Uterus (tissue), 3 donors: ENCODE measurements at regions not wholly inside any gene's neighbourhood (a gene's known extent, or its start where the extent isn't known, plus 50 kb on each side); places are given as distances from the start of the nearest gene placed in this dataset.
"Not testable (repeated sequence)": the region's sequence is repeated elsewhere in the genome, so short reads cannot be mapped to it uniquely, and the experiment has no call there.

ENCODE experiments used
- DNase-seq, 2 donors: peaks; one replicate each; pipeline ENCODE4 v3.0.0-alpha.2; 2019 to 2020
- H3K27ac ChIP-seq, 2 donors: fragments of 200-600 bp; sonication (generic); 1 replicate in 1 of 2; 2 replicates in 1 of 2; pipeline ENCODE4 v1.5.1; 2016 to 2018
- H3K27me3 ChIP-seq, 2 donors: fragments of 200-600 bp; sonication (generic); one replicate each; pipeline ENCODE4 v1.5.1; 2018 to 2019; ENCODE audit warnings: control low read depth in 1 of 2
- H3K36me3 ChIP-seq, 2 donors: fragments of 200-600 bp; sonication (generic); one replicate each; pipeline ENCODE4 v1.5.1; 2019; ENCODE audit warnings: control low read depth in 1 of 2
- H3K4me1 ChIP-seq, 2 donors: fragments of 200-600 bp; sonication (generic); one replicate each; pipeline ENCODE4 v1.5.1; 2018 to 2019; ENCODE audit warnings: control low read depth in 1 of 2
- H3K4me3 ChIP-seq, 2 donors: fragments of 200-600 bp; sonication (generic); 1 replicate in 1 of 2; 2 replicates in 1 of 2; pipeline ENCODE4 v1.5.1; 2018 to 2019; ENCODE audit warnings: mild to moderate bottlenecking in 1 of 2
- H3K9me3 ChIP-seq, 2 donors: fragments of 200-600 bp; sonication (generic); one replicate each; pipeline ENCODE4 v1.5.1; 2019; ENCODE audit warnings: control low read depth in 1 of 2
- POLR2A ChIP-seq, 2 donors: fragments of 450-650 bp; IDR thresholded peaks; one replicate each; pipeline ENCODE4 v1.6.1; 2016; ENCODE audit warnings: antibody characterized with exemption in 2 of 2, mild to moderate bottlenecking in 1 of 2, moderate library complexity in 1 of 2
- intact Hi-C: fragments of 100-400 bp; cut with DNase I; formaldehyde crosslinking; loops from one replicate; pipeline ENCODE4 v1.15.1; 2023; ENCODE audit warnings: low total_unique reads
- TF ChIP-seq, protein P1 (sequence below), 4 experiments: fragments of 200-600 bp in 2 of 4; fragments of 450-650 bp in 2 of 4; sonication (generic) in 2 of 4; IDR thresholded peaks; one replicate each; pipeline ENCODE4 v1.5.1; 2016 to 2019; ENCODE audit warnings: antibody characterized with exemption in 4 of 4, mild to moderate bottlenecking in 2 of 4, moderate library complexity in 1 of 4
- donor health status: DM: yes; HTN: yes; CAD: no.

DNA sequence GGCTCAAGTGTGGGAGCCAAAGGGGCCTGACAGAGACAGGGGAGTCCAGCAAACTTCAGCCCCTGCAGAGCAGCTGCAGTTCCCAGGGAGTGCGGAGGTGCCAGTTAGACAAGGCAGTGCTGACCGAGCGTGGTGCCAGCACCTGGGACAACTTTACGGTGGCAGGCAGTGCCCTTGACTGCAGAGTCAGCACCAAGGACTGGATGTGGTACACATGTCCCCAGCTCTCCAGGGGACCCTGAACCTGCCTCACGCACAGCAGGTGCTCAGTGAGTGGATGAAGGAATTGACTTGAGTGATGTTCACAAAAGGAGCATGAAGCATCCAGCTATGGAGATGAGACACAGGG lies 296.5 kb downstream of the SIPA1L2 start:
- no peak for TF ChIP-seq POLR2A (IDR thresholded peaks at IDR 0.05)
- TF ChIP-seq, protein P1, sequence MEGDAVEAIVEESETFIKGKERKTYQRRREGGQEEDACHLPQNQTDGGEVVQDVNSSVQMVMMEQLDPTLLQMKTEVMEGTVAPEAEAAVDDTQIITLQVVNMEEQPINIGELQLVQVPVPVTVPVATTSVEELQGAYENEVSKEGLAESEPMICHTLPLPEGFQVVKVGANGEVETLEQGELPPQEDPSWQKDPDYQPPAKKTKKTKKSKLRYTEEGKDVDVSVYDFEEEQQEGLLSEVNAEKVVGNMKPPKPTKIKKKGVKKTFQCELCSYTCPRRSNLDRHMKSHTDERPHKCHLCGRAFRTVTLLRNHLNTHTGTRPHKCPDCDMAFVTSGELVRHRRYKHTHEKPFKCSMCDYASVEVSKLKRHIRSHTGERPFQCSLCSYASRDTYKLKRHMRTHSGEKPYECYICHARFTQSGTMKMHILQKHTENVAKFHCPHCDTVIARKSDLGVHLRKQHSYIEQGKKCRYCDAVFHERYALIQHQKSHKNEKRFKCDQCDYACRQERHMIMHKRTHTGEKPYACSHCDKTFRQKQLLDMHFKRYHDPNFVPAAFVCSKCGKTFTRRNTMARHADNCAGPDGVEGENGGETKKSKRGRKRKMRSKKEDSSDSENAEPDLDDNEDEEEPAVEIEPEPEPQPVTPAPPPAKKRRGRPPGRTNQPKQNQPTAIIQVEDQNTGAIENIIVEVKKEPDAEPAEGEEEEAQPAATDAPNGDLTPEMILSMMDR (IDR thresholded peaks at IDR 0.05) = no peak
- H3K27ac ChIP-seq = no peak overlapping the region
- no peaks in the 10 kb centered on the region for H3K36me3 ChIP-seq
- intact Hi-C loops = no loop called here
- H3K9me3 ChIP-seq = no peaks in the 10 kb centered on the region
- DNase-seq = no peak
- H3K4me1 ChIP-seq = no peaks in the 10 kb centered on the region
- H3K4me3 ChIP-seq = no peak overlapping the region
- no peaks in the 10 kb centered on the region for H3K27me3 ChIP-seq

GRCh38 chr1:232332710-232333418 lies 297.1 kb downstream of the SIPA1L2 start:
- H3K4me3 ChIP-seq, H3K27ac ChIP-seq, H3K36me3 ChIP-seq, H3K27me3 ChIP-seq, H3K4me1 ChIP-seq, H3K9me3 ChIP-seq, intact Hi-C loops, DNase-seq: not testable (repeated sequence)

GRCh38 chr1:232329103-232329813 lies 300.7 kb downstream of the SIPA1L2 start:
- Histone ChIP-seq H3K27me3 (no peaks in the 10 kb centered on the region), H3K4me3 (no peak overlapping the region), H3K4me1 (no peaks in the 10 kb centered on the region), H3K27ac (no peak overlapping the region), H3K9me3 (no peaks in the 10 kb centered on the region), H3K36me3 (no peaks in the 10 kb centered on the region)
- TF ChIP-seq, protein P1 (IDR thresholded peaks at IDR 0.05) = no peak
- TF ChIP-seq POLR2A (IDR thresholded peaks at IDR 0.05) = no peak
- DNase-seq = no peak
- intact Hi-C loops = no loop called here

GRCh38 chr1:232328486-232329102 lies 301.3 kb downstream of the SIPA1L2 start:
- H3K4me1 ChIP-seq = no peaks in the 10 kb centered on the region
- no peak overlapping the region for H3K4me3 ChIP-seq
- no peaks in the 10 kb centered on the region for H3K9me3 ChIP-seq
- H3K36me3 ChIP-seq = no peaks in the 10 kb centered on the region
- no peak for DNase-seq
- no peak overlapping the region for H3K27ac ChIP-seq
- no peak for TF ChIP-seq POLR2A (IDR thresholded peaks at IDR 0.05)
- TF ChIP-seq, protein P1 (IDR thresholded peaks at IDR 0.05) = no peak
- H3K27me3 ChIP-seq = no peaks in the 10 kb centered on the region
- intact Hi-C loops = no loop called here

- intact Hi-C loops = no loop called here
- DNase-seq = no peak
- H3K4me3 ChIP-seq = no peak overlapping the region
- H3K27me3 ChIP-seq = no peaks in the 10 kb centered on the region
- H3K4me1 ChIP-seq = no peaks in the 10 kb centered on the region
- no peak overlapping the region for H3K27ac ChIP-seq
- no peaks in the 10 kb centered on the region for H3K36me3 ChIP-seq
- H3K9me3 ChIP-seq = no peaks in the 10 kb centered on the region
- no peak for TF ChIP-seq POLR2A (IDR thresholded peaks at IDR 0.05)
- TF ChIP-seq, protein P1 (IDR thresholded peaks at IDR 0.05) = no peak
These were observed 302.0 kb downstream of the SIPA1L2 start for GRCh38 chr1:232327899-232328298.
